GM12878 (cell line): ENCODE measurements at regions not wholly inside any gene's neighbourhood (a gene's known extent, or its start where the extent isn't known, plus 50 kb on each side); places are given as distances from the start of the nearest gene placed in this dataset.

Experiments used
- ATAC-seq: fragments of 200-7000 bp; cut with Tn5 transposase; 3 replicates; pipeline ENCODE4 v1.9.1; 2020; ENCODE audit warnings: mild to moderate bottlenecking, moderate library complexity
- BruUV-seq: library from RNA; stranded (reverse); fragments of 400-500 nt; replicated peaks from 2 replicates; lab custom pipeline; 2021; lab: Mats Ljungman, UMichigan
- CTCF ChIA-PET: fragments of 300-600 bp; sonication (Branson Sonifier 250); formaldehyde crosslinking; extraction: SDS; loops from one replicate; lab custom pipeline; 2021; ENCODE audit warnings: inconsistent platforms; lab: Yijun Ruan, JAX
- POLR2A ChIA-PET: fragments of 350-600 bp; formaldehyde crosslinking; extraction: SDS; loops from one replicate; lab custom pipeline; 2021; ENCODE audit warnings: inconsistent platforms; lab: Charles Lee
- RAD21 ChIA-PET: fragments of 300-600 bp; sonication (Branson Sonifier 250); formaldehyde crosslinking; loops from one replicate; lab custom pipeline; 2023; ENCODE audit warnings: antibody characterized with exemption; ENCODE audit not compliant: unreplicated experiment; lab: Charles Lee
- SMC1A ChIA-PET: fragments of 300-600 bp; sonication (Branson Sonifier 250); formaldehyde crosslinking; loops from one replicate; lab custom pipeline; 2023; ENCODE audit not compliant: unreplicated experiment, uncharacterized antibody; lab: Charles Lee
- DNase-seq: peaks from one replicate; pipeline ENCODE4 v3.0.0-alpha.2; 2011; ENCODE audit warnings: low read depth, low spot score
- FAIRE-seq: peaks from 3 replicates; lab custom pipeline; 2011; peaks lifted over from hg19 to GRCh38; lab: Jason Lieb, UNC
- H2AFZ ChIP-seq: 2 replicates; pipeline ENCODE4 v1.6.0; 2011; ENCODE audit warnings: low read depth, low read length, control low read depth; ENCODE audit not compliant: control insufficient read depth
- H3K27ac ChIP-seq: 2 replicates; pipeline ENCODE4 v1.5.1; 2011; ENCODE audit warnings: control low read depth; ENCODE audit not compliant: control insufficient read depth, insufficient read depth
- H3K27me3 ChIP-seq, 2 experiments: replicated peaks in 1 of 2; 2 replicates each; pipeline versions ENCODE4 v1.6.0 to v1.6.1; 2011; ENCODE audit warnings: low read length in 1 of 2; ENCODE audit not compliant: control insufficient read depth in 2 of 2, insufficient read depth in 2 of 2
- H3K36me3 ChIP-seq, 2 experiments: 2 replicates each; pipeline ENCODE4 v1.5.1; 2011; ENCODE audit warnings: low read length in 1 of 2; ENCODE audit not compliant: control insufficient read depth in 2 of 2, insufficient read depth in 2 of 2
- H3K4me1 ChIP-seq: 2 replicates; pipeline ENCODE4 v1.6.1; 2011; ENCODE audit warnings: mild to moderate bottlenecking, low read length, moderate library complexity, mixed read lengths; ENCODE audit not compliant: control insufficient read depth, insufficient read depth
- H3K4me2 ChIP-seq: 2 replicates; pipeline ENCODE4 v1.6.0; 2011; ENCODE audit warnings: control low read depth; ENCODE audit not compliant: control insufficient read depth, insufficient read depth
- H3K4me3 ChIP-seq: fragments of 200-600 bp; sonication (generic); 2 replicates; pipeline ENCODE4 v1.5.1; 2016
- H3K79me2 ChIP-seq: 2 replicates; pipeline ENCODE4 v1.6.0; 2011; ENCODE audit warnings: low read length; ENCODE audit not compliant: control insufficient read depth, insufficient read depth
- H3K9ac ChIP-seq: 2 replicates; pipeline ENCODE4 v1.8.0; 2011; ENCODE audit warnings: low read length, control low read depth, mixed read lengths; ENCODE audit not compliant: control insufficient read depth, insufficient read depth
- H3K9me3 ChIP-seq: replicated peaks from 3 replicates; pipeline ENCODE4 v1.5.1; 2011; ENCODE audit warnings: mild to moderate bottlenecking, low read length; ENCODE audit not compliant: control insufficient read depth, insufficient read depth
- H4K20me1 ChIP-seq: 2 replicates; pipeline ENCODE4 v1.6.0; 2011; ENCODE audit not compliant: control insufficient read depth, insufficient read depth
- BHLHE40 ChIP-seq, 2 experiments: fragments of 450-650 bp in 1 of 2; IDR thresholded peaks; 2 replicates each; pipeline ENCODE4 v1.6.1; 2011 to 2017; ENCODE audit warnings: low read depth in 2 of 2, borderline replicate concordance in 1 of 2, improper control_type of control experiment in 1 of 2, low read length in 1 of 2, mild to moderate bottlenecking in 1 of 2
- CTCF ChIP-seq, 3 experiments: IDR thresholded peaks in 2 of 3; conservative IDR thresholded peaks in 1 of 3; 2 replicates each; pipeline ENCODE4 v1.5.1; 2011; ENCODE audit warnings: low read depth in 3 of 3, low read length in 3 of 3, mild to moderate bottlenecking in 3 of 3, control low read depth in 2 of 3, moderate library complexity in 2 of 3, inconsistent platforms in 1 of 3, mixed read lengths in 1 of 3; ENCODE audit not compliant: control insufficient read depth in 2 of 3, insufficient read depth in 1 of 3; ENCODE audit errors: extremely low read depth in 1 of 3
- IRF5 ChIP-seq: fragments of 450-650 bp; IDR thresholded peaks from 2 replicates; pipeline ENCODE4 v1.6.1; 2017; ENCODE audit warnings: borderline replicate concordance
- PKNOX1 ChIP-seq: fragments of 450-650 bp; IDR thresholded peaks from 2 replicates; pipeline ENCODE4 v1.6.1; 2016; ENCODE audit warnings: mild to moderate bottlenecking
- ZBTB4 ChIP-seq: fragments of 450-650 bp; formaldehyde crosslinking; IDR thresholded peaks from 2 replicates; pipeline ENCODE4 v1.4.0; 2022; ENCODE audit warnings: mild to moderate bottlenecking, moderate library complexity
- WGBS: methylation state at CpG from one replicate; pipeline ENCODE4 v1.1.6; 2016; ENCODE audit warnings: low lambda C conversion rate; ENCODE audit not compliant: insufficient replicate concordance, insufficient coverage; ENCODE audit errors: missing lambda C conversion rate; 5-methylcytosine and 5-hydroxymethylcytosine counted together
- in situ Hi-C: fragments of 300-500 bp; cut with MboI; formaldehyde crosslinking; loops from 9 replicates; pipeline ENCODE4 v1.14.3; 2018; ENCODE audit warnings: mixed read lengths
- intact Hi-C: fragments of 100-400 bp; cut with micrococcal nuclease; formaldehyde crosslinking; loops from one replicate; pipeline ENCODE4 v1.14.2; 2022; ENCODE audit not compliant: unreplicated experiment

GRCh38 chr17:45580924-45581323 is 90.4 kb upstream of the PLEKHM1 start:
- ChIA-PET POLR2A (no interaction called here), CTCF (no interaction called here), SMC1A (no interaction called here), RAD21 (no interaction called here)
- H3K27me3 ChIP-seq = no peaks in the 10 kb centered on the region
- peak overlapping the region; percentile 40; the same call in 1 of the 2 replicates for H3K4me2 ChIP-seq
- no peak for ATAC-seq
- H3K4me1 ChIP-seq = peaks cover 16% of the 10 kb centered on the region
- FAIRE-seq = no peak
- H3K36me3 ChIP-seq = peaks cover 3 to 7% of the 10 kb centered on the region in 2 experiments; a peak in 3 of 4 replicates
- H2AFZ ChIP-seq = no peak overlapping the region
- 83% methylated on average over 7 of the region's 7 CpGs for WGBS
- no peak for DNase-seq
- BruUV-seq = no TSS peak
- intact Hi-C loops = no loop called here
- peaks cover 75% of the 10 kb centered on the region for H3K79me2 ChIP-seq
- TF ChIP-seq ZBTB4 (CRISPR knock-in tag) (no peak), BHLHE40 (IDR thresholded peaks at IDR 0.05; ENCODE audit: borderline replicate concordance in 1 of 2, low read depth in 2 of 2, low read length in 1 of 2) (no peak), CTCF (IDR thresholded peaks at IDR 0.05 in 2 of 3, conservative IDR thresholded peaks at IDR 0.05 in 1 of 3; ENCODE audit: control insufficient read depth in 2 of 3, extremely low read depth in 1 of 3, insufficient read depth in 1 of 3, low read depth in 3 of 3, low read length in 3 of 3) (no peak), PKNOX1 (0 out of 2 replicates have a peak, but pooled peaks have one; percentile 11), IRF5 (no peak)
- no peak overlapping the region for H3K27ac ChIP-seq
- in situ Hi-C loops = loop anchor here (25.0 kb wide), 2 partner anchors 556 to 681 kb away; no protein-coding TSS in a partner anchor
- H3K4me3 ChIP-seq = no peak overlapping the region
- no peak overlapping the region for H3K9ac ChIP-seq
- H4K20me1 ChIP-seq = no peaks in the 10 kb centered on the region
- H3K9me3 ChIP-seq = no peaks in the 10 kb centered on the region
